ENCODE measurements at regions not wholly inside any gene's neighbourhood (a gene's known extent, or its start where the extent isn't known, plus 50 kb on each side); places are given as distances from the start of the nearest gene placed in this dataset.

GRCh38 chr14:40393143-40393542 is 960.9 kb upstream of the FBXO33 start:
- no peak for TF ChIP-seq CTCF (conservative IDR thresholded peaks at IDR 0.05; ENCODE audit: low read depth, low read length)
- no peak overlapping the region for H3K4me3 ChIP-seq (ENCODE audit: low read depth, low read length)
- DNase-seq (ENCODE audit: low read depth), result no peak

GRCh38 chr14:40386433-40386832 is 954.2 kb upstream of the FBXO33 start:
- TF ChIP-seq CTCF (conservative IDR thresholded peaks at IDR 0.05; ENCODE audit: low read depth, low read length), result no peak
- DNase-seq (ENCODE audit: low read depth), result no peak
- no peak overlapping the region for H3K4me3 ChIP-seq (ENCODE audit: low read depth, low read length)

- DNase-seq (ENCODE audit: low read depth), result no peak
- H3K4me3 ChIP-seq (ENCODE audit: low read depth, low read length), result no peak overlapping the region
- no peak for TF ChIP-seq CTCF (conservative IDR thresholded peaks at IDR 0.05; ENCODE audit: low read depth, low read length)
These were observed 942.0 kb upstream of the FBXO33 start for GRCh38 chr14:40374221-40374620.

- no peak overlapping the region for H3K4me3 ChIP-seq (ENCODE audit: low read depth, low read length)
- no peak for TF ChIP-seq CTCF (conservative IDR thresholded peaks at IDR 0.05; ENCODE audit: low read depth, low read length)
- DNase-seq (ENCODE audit: low read depth), result peak; percentile 2
These were observed 938.8 kb upstream of the FBXO33 start for GRCh38 chr14:40371011-40371410.

- no peak overlapping the region for H3K4me3 ChIP-seq (ENCODE audit: low read depth, low read length)
- TF ChIP-seq CTCF (conservative IDR thresholded peaks at IDR 0.05; ENCODE audit: low read depth, low read length), result no peak
- DNase-seq (ENCODE audit: low read depth), result no peak
These were observed 936.1 kb upstream of the FBXO33 start for GRCh38 chr14:40368314-40368713.

- DNase-seq (ENCODE audit: low read depth), result no peak
- no peak for TF ChIP-seq CTCF (conservative IDR thresholded peaks at IDR 0.05; ENCODE audit: low read depth, low read length)
- H3K4me3 ChIP-seq (ENCODE audit: low read depth, low read length), result no peak overlapping the region
These were observed 935.5 kb upstream of the FBXO33 start for GRCh38 chr14:40367717-40368116.

GRCh38 chr14:40365305-40365704 is 933.1 kb upstream of the FBXO33 start:
- no peak for TF ChIP-seq CTCF (conservative IDR thresholded peaks at IDR 0.05; ENCODE audit: low read depth, low read length)

More at GRCh38 chr14:40365305-40365704, 933.1 kb upstream of the FBXO33 start:
- DNase-seq (ENCODE audit: low read depth), result no peak
- H3K4me3 ChIP-seq (ENCODE audit: low read depth, low read length), result no peak overlapping the region
